ENCODE measurements at regions not wholly inside any gene's neighbourhood (a gene's known extent, or its start where the extent isn't known, plus 50 kb on each side); places are given as distances from the start of the nearest gene placed in this dataset.

DNA sequence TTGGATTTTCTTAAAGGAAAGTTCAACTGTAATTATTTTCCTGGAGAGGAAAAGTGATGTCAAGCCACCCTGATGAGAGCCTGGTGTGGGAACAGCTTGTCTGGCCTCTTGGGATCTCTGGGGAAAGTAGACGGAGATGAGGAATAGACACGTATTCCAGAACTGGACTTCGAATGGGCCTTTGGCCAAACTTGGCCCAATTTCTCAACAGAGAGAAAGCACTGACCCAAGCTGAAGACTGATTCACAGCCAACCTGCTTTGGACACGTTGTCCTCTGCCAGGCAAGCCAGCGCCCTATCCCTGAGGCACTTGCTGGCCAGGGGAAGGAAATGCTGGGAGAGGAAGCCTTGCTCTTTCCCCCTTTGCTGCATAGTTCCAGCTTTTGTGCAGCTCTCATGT lies 70.8 kb upstream of the CTAGE1 start:
- TF ChIP-seq, protein P1, sequence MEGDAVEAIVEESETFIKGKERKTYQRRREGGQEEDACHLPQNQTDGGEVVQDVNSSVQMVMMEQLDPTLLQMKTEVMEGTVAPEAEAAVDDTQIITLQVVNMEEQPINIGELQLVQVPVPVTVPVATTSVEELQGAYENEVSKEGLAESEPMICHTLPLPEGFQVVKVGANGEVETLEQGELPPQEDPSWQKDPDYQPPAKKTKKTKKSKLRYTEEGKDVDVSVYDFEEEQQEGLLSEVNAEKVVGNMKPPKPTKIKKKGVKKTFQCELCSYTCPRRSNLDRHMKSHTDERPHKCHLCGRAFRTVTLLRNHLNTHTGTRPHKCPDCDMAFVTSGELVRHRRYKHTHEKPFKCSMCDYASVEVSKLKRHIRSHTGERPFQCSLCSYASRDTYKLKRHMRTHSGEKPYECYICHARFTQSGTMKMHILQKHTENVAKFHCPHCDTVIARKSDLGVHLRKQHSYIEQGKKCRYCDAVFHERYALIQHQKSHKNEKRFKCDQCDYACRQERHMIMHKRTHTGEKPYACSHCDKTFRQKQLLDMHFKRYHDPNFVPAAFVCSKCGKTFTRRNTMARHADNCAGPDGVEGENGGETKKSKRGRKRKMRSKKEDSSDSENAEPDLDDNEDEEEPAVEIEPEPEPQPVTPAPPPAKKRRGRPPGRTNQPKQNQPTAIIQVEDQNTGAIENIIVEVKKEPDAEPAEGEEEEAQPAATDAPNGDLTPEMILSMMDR (IDR thresholded peaks at IDR 0.05; ENCODE audit: low read depth, low read length), result no peak
- no peak for TF ChIP-seq POLR2A (IDR thresholded peaks at IDR 0.05; ENCODE audit: extremely low read depth, insufficient read length)
- TF ChIP-seq, protein P2, sequence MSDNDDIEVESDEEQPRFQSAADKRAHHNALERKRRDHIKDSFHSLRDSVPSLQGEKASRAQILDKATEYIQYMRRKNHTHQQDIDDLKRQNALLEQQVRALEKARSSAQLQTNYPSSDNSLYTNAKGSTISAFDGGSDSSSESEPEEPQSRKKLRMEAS (IDR thresholded peaks at IDR 0.05; ENCODE audit: low read depth, low read length), result no peak
